Occipital lobe (tissue), 1 donor: ENCODE measurements at regions not wholly inside any gene's neighbourhood (a gene's known extent, or its start where the extent isn't known, plus 50 kb on each side); places are given as distances from the start of the nearest gene placed in this dataset.
"Not testable (repeated sequence)": the region's sequence is repeated elsewhere in the genome, so short reads cannot be mapped to it uniquely, and the experiment has no call there.

ENCODE experiments used
- DNase-seq: peaks from one replicate; lab custom pipeline; 2025; lab: John Stamatoyannopoulos, UW

DNA sequence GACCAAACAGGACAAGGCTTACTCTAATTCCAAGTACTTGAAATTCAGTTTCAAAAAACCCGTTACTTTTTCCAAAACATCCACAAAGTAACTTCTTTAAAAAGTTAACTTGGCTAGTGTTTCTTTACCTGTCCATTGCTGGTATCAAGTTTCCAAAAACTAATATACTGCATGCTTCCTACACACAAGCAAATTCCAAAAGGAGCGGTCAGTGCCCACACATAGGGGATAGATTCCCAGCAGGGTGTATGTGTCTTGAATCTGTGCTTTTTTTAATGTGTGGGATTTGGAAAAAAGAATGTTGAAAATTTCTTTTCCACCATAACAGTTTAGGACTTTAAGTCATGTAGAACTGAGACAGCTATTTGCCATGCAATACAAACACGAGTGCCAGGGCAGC lies 367.8 kb upstream of the SOX9 start:
- no peak for DNase-seq

DNA sequence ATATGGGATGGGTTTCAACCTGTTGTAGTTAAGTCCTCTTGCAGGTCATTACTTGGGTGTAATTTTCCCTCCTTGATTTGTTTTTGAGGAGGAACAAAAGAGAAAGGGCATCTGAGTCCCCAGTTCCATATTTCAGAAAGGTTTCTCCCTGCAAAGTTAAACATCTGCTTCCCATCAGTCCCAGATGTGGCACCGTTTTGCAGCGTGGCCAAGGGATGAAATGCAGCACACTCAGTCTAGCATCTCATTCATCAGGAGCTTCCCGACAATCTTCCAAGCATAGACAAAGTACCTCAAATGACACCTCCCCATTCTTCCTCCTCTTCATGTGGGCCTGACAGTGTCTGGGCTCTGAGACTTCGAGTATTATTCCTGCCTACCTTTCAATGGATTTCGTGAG lies 363.7 kb upstream of the SOX9 start:
- DNase-seq: no peak

DNA sequence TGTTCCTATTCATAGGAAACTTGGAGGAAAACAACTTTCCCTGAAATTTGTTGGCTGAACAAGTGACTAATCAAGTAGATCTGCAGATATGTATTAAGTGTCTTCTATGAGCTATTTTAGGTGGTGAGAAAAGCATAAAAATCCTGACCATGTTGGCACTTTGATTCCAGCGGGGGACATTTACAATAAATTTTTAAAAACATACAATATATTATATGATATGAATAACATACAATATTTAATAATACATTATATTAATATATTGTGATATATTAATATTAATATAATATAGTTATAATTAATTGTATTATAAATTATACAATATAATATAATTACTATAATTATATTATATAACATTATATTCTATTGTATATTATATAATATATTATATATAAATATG lies 362.9 kb upstream of the SOX9 start:
- DNase-seq: no peak

DNA sequence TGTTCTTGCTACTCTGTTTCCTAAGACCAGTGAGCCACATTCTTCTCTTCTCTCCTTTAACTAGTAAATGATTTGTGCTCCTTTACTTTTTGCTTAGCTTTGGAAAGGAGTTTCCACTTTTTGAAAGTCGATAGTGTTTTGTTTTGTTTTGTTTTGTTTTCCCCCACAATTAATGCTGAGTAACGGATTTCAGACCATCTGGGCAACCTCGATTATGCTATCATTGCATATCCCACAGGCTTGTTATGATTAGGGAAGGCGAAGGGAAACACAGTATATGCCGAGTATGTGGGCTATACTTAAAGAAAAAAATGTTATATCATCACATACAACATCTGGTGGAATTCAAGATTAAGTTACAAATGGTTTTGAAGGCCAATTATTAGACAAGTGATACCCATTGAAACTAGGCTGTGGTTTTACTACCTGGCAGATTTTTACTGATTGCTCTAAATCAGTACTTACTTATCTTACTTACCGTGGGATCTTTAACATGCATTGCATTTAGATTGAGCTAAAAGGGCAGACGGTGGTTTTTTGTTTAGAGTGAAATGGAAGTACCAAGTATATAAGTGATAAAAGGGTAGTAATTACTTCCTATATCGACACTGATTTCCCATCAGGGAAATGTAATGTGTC lies 361.3 kb upstream of the SOX9 start:
- DNase-seq: no peak

DNA sequence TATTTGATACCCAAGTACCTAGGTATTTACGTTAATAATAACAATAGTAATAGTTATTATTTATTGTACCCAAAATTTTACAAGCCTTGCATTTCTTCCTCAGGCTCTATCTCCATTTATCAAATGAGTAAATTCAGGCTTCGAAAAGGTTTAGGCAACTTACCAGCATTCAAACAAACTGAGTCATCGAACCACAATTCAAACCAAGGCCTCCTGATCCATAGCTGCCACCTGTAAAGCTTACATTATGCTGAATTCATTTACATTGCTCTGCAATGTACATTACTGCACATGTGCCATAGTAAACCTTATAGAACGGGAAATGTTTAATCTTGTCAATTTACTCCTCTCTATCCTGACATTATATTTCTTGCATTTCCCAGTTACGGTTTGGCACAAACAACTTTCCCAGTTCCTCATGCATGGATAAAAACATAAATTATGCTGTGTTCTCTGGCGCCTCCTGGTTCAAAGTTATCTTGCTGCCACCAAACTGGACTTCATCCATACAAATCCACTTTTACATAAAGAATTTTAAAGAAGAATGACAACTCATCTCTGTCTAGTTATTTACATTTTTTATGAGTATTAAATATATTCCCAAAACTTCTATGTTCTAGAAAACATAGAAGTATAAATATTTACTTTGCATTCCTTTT lies 360.6 kb upstream of the SOX9 start:
- no peak for DNase-seq

DNA sequence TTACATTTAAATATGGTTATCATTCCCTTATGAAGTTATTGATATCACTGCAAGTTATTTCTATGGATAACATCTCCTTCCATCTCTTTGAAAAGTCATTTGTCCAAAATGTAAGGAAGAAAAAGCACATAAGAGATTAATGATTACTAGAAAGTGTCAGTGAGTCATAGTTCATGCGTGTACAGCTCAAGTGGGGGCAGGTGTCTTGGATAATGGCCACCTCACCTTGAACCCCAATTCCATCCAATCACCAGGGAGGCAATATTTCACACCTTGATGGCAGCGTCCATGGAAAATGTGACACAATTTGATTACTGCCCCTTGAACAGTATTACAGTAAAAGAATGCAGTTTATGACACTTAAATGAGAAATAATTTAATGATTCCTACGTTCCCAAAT lies 358.3 kb upstream of the SOX9 start:
- DNase-seq: no peak

DNA sequence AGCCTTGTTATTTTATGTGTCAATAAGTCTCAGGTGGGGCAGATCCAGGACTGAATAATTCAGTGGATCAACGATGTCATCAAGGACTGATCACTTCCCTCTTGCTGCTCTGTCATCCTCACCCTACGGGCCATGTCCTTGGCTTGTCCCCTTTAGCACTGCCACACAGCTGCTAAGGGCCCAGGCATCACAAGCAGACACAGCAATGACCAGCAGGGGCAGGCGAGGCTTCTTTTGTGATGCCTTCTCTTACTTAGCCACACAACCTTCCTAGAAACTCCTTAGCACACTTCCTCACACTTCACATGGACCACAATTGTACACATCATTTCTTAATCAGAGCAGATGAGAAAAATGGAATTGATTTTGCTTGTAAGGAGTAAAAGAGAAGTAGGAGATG lies 356.3 kb upstream of the SOX9 start:
- DNase-seq: no peak

DNA sequence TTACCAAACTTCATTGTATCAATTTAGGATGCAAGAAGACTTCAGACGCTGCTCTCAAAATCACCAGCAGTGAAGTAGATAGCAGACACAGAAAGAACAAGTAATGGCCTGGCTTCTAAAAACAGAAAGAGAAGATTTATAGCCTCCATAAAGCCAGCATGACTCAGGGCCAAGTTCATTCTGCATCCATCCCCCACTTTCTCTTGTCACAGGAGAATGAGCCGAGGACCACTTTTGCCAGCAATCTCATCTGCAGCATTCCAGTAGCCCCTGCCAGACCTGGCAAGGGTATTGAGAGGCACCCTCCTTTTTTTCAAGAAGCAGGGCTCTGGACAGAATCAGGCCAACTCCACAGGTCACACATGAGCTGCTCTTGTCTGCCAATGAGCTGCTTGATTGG lies 355.4 kb upstream of the SOX9 start:
- no peak for DNase-seq

DNA sequence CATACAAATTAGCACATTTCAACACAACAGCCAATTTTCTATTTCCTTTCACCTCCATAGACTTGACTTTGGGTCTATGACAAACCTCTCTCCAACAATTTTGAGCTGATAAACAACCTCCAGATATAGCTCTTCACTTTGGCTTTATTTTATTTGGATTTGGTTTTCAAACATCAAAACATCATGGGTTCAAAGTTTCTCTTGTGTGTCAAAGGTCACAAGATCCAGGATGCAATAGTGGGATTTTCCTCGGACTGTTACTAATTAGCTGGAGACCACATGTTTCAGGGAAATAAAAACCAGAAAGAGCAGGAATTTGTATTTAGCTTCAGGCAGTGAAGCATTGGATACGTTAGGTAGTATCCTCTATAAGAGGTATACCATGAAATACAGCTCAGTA lies 351.0 kb upstream of the SOX9 start:
- no peak for DNase-seq

DNA sequence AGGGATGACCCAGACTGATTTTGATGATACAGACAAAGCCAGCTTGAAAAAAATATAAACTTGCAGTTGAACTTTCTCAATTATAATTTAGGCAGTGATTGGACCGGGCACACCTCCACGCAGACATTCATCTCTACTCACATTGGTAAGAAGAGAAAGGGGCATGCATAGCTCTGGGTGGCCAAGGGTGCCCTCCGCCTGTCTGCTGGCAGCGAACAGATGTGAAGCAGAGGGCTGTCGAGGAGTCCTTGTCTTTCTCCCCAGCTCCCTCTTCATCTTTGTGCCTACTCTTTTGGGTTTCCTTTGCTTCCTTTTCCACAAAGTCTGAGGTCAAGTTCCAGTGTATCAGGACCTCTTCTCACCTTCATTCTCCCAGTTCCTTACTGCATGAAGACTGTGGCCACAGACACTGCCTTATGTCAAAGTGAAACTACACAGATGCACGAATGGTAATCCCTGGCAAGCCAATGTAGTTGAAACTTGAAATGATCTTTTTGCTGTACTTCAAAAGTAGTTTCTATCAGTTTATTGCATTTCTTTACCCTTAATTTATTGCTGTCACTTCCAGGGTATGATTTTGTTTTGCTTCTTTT lies 343.7 kb upstream of the SOX9 start:
- DNase-seq: no peak

DNA sequence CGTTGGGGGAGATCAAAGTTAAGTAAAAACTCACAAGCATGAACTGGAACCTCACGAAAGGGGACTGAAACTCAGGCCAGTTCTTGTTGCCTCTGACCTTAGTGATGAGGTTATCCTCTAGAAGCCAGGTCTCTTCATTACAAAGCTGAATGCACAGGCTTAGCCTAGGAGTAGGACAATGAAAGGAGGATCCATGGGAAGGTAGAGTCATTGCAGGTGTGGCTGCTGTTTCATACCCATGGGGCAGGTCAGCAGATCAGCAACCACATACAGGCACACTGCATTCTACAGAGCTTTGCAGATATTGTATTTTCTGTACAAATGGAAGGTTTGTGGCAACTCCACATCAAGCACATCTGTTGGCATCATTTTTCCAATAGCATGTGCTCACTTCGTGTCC lies 341.3 kb upstream of the SOX9 start:
- no peak for DNase-seq

DNA sequence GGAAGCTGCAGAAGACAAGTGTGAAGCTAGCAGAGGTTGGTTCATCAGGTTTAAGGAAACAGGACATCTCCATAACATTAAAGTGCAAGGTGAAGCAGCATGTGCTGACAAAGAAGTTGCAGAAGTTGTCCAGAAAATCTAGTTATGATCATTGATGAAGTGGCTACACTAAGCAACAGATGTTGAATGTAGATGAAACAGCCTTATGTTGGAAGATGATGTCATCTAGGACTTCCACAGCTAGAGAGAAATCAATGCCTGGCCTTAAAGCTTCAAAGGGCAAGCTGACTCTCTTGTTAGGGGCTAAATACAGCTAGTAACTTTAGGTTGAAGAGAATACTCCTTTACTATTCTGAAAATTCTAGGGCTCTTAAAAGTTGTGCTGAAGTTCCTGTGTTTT lies 340.2 kb upstream of the SOX9 start:
- no peak for DNase-seq

DNA sequence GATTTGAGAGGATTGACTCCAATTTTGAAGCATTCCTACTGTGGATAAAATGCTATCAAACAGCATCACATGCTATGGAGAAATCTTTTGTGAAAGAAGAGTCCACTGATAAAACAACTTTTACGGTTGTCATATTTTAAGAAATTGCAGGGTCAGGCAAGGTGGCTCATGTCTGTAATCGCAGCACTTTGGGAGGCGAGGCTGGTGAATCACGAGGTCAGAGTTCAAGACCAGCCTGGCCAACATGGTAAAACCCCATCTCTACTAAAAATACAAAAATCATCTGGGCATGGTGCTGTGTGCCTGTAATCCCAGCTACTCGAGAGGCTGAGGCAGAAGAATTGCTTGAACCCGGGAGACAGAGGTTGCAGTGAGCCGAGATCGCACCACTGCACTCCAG lies 338.8 kb upstream of the SOX9 start:
- DNase-seq: not testable (repeated sequence)

DNA sequence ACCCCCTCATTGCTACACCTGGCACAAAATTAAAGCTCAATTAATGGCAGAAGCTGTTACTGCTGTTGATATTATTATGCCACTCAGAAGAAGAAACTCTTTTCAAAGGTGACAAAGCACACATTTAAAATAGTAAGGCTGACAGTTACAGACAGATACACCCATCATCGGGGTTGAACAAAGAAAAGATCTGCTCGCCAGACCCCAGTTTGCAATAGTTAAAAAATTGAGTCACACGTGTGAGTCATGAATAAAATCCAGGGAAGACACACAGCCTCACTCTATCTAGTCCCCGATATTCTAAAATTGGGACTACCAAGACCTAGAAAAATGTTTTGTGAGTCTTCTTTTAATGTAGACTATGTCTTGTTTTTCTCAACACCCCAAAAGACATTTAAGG lies 330.0 kb upstream of the SOX9 start:
- no peak for DNase-seq

DNA sequence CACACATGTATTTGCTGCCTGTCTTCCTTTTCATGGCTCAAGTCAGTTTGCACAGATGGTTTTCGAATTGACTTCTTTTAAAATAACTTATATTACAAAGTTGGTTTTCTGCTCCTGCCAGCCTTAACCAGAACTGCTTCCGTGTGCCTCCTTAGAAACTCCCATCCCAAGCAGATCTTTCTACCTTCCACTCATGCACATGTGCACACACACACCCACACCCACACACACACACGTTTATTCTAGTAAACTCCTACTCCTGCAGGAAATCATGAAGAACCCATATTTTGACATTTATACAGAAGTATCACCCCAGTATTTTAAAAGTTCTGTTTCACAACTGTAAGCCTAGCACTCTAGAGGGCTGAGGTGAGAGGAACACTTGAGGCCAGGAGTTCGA lies 329.5 kb upstream of the SOX9 start:
- no peak for DNase-seq

DNA sequence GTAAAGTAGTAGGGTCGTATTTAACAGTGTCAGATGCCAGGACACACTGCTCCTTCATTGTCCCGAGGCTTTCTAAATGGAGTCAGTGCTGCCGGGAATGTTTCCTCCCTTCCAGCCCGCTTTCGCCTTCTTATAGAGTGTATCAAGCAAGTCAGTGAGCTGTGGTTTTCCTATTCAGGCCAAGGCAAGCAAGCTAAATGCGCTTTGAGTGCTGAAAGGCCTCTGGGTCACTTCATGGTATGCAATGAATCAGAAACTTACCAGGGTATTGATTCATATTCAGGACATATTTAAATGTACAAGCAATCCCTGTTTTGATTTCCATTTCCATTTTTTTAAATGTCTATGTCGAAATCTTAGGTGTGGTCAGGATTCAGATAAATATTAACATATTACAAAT lies 327.9 kb upstream of the SOX9 start:
- no peak for DNase-seq

DNA sequence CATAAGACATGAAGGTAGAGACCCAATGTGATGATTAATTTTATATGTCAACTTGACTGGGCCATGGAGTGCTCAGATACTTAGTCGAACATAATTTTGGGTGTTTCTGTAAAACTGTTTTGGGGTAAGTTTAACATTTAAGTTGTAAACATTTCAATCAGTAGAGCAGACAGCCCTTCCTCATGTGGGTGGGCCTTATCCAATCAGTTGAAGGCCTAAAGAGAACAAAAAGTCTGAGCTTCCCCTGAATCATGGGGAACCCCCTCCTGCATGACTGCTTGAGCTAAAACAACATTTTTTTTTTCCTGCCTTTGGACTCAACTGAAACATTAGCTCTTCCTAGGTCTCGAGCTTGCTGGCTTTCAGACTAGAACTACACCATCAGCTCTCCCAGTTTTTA lies 327.3 kb upstream of the SOX9 start:
- no peak for DNase-seq

DNA sequence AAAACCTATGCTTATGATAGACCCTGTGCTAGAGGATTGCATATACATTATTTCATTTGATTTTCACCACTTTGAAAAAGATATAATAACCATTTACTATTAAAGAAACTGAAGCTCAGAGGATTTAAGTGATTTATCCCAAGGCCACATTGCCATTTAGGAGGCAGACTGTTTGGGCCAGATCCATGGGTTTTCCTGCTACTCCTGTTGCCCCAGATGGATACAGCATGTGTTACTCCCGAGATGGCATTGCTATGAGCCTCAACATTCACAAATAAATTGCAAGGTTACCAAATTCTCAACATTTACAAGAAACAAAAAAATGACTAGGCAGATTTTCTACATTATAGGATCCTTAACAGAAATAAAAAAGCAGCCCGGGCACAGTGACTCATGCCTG lies 322.1 kb upstream of the SOX9 start:
- no peak for DNase-seq

DNA sequence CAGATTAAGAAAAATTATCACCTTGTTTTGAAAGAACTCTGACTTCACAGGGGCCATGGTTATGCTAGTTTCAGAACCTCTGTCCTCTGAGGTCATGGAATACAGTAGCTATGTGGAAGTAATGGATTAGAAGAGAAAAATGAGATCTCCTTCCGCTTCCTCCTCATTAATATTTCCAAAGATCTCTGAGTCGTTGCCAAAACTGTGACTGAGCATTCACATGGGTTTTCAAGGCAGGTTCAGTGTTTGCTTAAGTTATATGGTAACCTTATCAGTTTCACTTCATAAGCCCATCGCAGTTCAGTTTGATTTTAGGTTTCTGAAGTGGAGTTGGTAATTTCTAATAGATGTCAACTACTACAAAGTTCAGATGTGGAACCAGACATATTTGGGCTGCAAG lies 321.2 kb upstream of the SOX9 start:
- DNase-seq: no peak

DNA sequence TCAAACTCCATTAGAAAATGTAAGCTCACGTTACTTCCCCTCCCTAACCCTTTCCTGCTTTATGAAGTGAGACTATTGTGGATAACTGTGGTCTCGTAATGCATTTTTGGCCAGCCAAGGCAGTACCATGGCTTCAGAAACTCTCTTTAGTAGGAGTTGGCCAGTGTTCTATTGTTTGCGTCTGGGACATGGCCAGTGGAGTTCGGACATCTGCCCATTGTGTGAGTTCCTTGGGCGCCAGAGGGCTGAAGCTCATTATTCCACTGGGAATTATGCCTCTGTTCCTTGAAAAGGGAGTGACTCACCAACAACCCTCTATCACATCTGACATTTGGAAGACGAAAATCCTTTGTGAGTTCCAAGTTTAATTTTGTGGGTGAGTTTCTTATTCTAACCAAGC lies 319.5 kb upstream of the SOX9 start:
- DNase-seq: no peak

DNA sequence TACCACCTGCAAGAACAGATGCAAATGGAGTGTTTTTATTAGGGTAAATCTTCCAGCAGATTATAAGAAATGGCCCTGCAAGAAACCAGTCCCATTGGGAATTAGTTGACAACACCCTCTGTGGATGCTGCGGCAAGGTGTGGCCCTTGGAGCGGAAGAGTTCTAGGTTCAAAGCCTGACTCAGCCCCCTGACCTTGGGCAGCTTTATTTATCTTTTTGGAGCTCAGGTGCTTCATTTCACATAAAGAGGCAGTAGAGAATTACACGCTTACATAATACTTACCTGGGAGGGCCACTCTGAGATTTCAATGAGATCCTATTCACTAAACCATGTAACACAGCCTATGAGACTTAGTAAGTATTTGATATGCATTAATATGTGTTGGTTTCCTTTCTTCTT lies 318.2 kb upstream of the SOX9 start:
- no peak for DNase-seq

DNA sequence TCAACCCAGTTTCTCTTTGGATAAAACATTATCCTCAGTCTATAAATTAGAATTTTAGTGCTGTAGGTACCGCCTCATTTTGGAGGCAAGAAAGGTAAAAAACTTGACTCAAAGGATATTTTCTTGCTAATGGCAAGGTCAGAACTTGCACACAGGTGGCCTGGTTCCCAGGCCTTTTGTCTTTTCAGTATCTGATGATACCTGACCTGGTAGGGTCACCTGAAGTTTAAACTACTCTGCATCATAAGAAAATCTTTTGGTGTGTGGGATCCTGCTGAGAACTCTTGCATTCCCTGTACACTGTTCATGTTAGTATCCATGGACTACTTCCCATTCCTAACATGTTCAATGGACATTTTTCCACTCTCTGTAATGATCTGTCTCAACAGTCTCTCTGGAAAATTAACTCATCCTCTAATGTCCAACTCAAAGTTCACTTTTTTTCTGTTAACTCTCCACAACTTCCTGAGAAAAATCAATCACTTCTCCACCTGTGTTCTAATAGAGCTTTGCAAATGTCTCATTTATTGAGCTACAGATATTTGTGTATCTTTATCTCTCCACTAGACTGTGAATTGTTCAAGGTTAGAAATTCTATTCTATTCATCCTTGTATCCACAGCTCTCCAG lies 317.1 kb upstream of the SOX9 start:
- DNase-seq: no peak

DNA sequence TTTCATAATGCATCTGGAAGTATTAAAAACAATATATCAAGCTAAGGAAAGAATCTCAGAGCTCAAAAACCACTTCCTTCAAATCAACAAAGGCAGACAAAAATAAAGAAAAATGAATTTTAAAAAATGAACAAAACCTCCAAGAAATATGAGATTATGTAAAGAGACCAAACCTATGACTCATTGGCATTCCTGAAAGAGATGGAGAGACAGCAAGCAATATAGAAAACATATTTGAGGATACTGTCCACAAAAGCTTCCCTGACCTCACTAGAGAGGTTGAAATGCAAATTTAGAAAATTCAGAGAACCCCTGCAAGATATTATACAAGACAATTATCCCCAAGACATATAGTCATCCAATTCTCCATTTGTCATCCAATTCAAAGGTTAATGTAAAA lies 311.3 kb upstream of the SOX9 start:
- no peak for DNase-seq
